Uterus (tissue), 2 donors: ENCODE measurements at regions not wholly inside any gene's neighbourhood (a gene's known extent, or its start where the extent isn't known, plus 50 kb on each side); places are given as distances from the start of the nearest gene placed in this dataset.

Experiments
- CTCF ChIP-seq, 4 experiments: fragments of 200-600 bp in 2 of 4; fragments of 450-650 bp in 2 of 4; sonication (generic) in 2 of 4; IDR thresholded peaks; one replicate each; pipeline ENCODE4 v1.5.1; 2016 to 2019; ENCODE audit warnings: antibody characterized with exemption in 4 of 4, mild to moderate bottlenecking in 2 of 4, moderate library complexity in 1 of 4
- POLR2A ChIP-seq, 2 donors: fragments of 450-650 bp; IDR thresholded peaks; one replicate each; pipeline ENCODE4 v1.6.1; 2016; ENCODE audit warnings: antibody characterized with exemption in 2 of 2, mild to moderate bottlenecking in 1 of 2, moderate library complexity in 1 of 2

GRCh38 chr2:5751873-5752482, 59.8 kb downstream of the SOX11 start:
- TF ChIP-seq POLR2A (IDR thresholded peaks at IDR 0.05) (no peak), CTCF (IDR thresholded peaks at IDR 0.05) (no peak)
